ENCODE measurements at regions not wholly inside any gene's neighbourhood (a gene's known extent, or its start where the extent isn't known, plus 50 kb on each side); places are given as distances from the start of the nearest gene placed in this dataset.

GRCh38 chr12:127386723-127387122, 880.2 kb upstream of the TMEM132C start:
- H3K27ac Mint-ChIP-seq, result no peak overlapping the region
- ChIA-PET CTCF (no interaction called here), POLR2A (no interaction called here)
- TF ChIP-seq CTCF (IDR thresholded peaks at IDR 0.05), result no peak
- DNase-seq (no peak), ATAC-seq (no peak)
- no peaks in the 10 kb centered on the region for H3K27me3 Mint-ChIP-seq
- H3K4me1 Mint-ChIP-seq (ENCODE audit: low read depth), result no peaks in the 10 kb centered on the region
- no peak overlapping the region for H3K4me3 Mint-ChIP-seq
- H3K36me3 Mint-ChIP-seq (ENCODE audit: low read depth), result no peaks in the 10 kb centered on the region
- no peaks in the 10 kb centered on the region for H3K9me3 Mint-ChIP-seq
- intact Hi-C loops (cut with micrococcal nuclease), result no loop called here

GRCh38 chr12:127388985-127389384, 878.0 kb upstream of the TMEM132C start:
- DNase-seq (no peak), ATAC-seq (no peak)
- no peaks in the 10 kb centered on the region for H3K9me3 Mint-ChIP-seq
- no peak overlapping the region for H3K4me3 Mint-ChIP-seq
- no peak for TF ChIP-seq CTCF (IDR thresholded peaks at IDR 0.05)
- intact Hi-C loops (cut with micrococcal nuclease), result no loop called here
- H3K4me1 Mint-ChIP-seq (ENCODE audit: low read depth), result no peaks in the 10 kb centered on the region
- no peaks in the 10 kb centered on the region for H3K27me3 Mint-ChIP-seq
- POLR2A ChIA-PET, result no interaction called here
- H3K27ac Mint-ChIP-seq, result no peak overlapping the region
- CTCF ChIA-PET, result no interaction called here
- no peaks in the 10 kb centered on the region for H3K36me3 Mint-ChIP-seq (ENCODE audit: low read depth)

- Mint-ChIP-seq H3K9me3 (no peaks in the 10 kb centered on the region), H3K27me3 (no peaks in the 10 kb centered on the region)
- POLR2A ChIA-PET, result no interaction called here
These were observed 877.0 kb upstream of the TMEM132C start for GRCh38 chr12:127389923-127390322.

GRCh38 chr12:127393465-127393864, 873.5 kb upstream of the TMEM132C start:
- no peaks in the 10 kb centered on the region for H3K36me3 Mint-ChIP-seq (ENCODE audit: low read depth)
- no peak for ATAC-seq
- no peaks in the 10 kb centered on the region for H3K4me1 Mint-ChIP-seq (ENCODE audit: low read depth)
- H3K27me3 Mint-ChIP-seq, result no peaks in the 10 kb centered on the region
- DNase-seq, result no peak
- ChIA-PET CTCF (interaction anchor here (1.3 kb wide), 1 partner anchor 12 kb away, joined by 3 read pairs; no protein-coding TSS in a partner anchor), POLR2A (no interaction called here)
- H3K9me3 Mint-ChIP-seq, result no peaks in the 10 kb centered on the region
- no peak for TF ChIP-seq CTCF (IDR thresholded peaks at IDR 0.05)
- no peak overlapping the region for H3K4me3 Mint-ChIP-seq
- no peak overlapping the region for H3K27ac Mint-ChIP-seq
- intact Hi-C loops (cut with micrococcal nuclease), result no loop called here

More at GRCh38 chr12:127389923-127390322, 877.0 kb upstream of the TMEM132C start:
- Mint-ChIP-seq H3K4me3 (no peak overlapping the region), H3K36me3 (ENCODE audit: low read depth) (no peaks in the 10 kb centered on the region), H3K4me1 (ENCODE audit: low read depth) (no peaks in the 10 kb centered on the region), H3K27ac (no peak overlapping the region)
- TF ChIP-seq CTCF (IDR thresholded peaks at IDR 0.05), result no peak
- intact Hi-C loops (cut with micrococcal nuclease), result no loop called here
- DNase-seq (no peak), ATAC-seq (no peak)
- CTCF ChIA-PET, result no interaction called here

GRCh38 chr12:127393896-127394295, 873.1 kb upstream of the TMEM132C start:
- ATAC-seq, result no peak

More at GRCh38 chr12:127393896-127394295, 873.1 kb upstream of the TMEM132C start:
- DNase-seq, result no peak
- H3K9me3 Mint-ChIP-seq, result no peaks in the 10 kb centered on the region
- no peaks in the 10 kb centered on the region for H3K4me1 Mint-ChIP-seq (ENCODE audit: low read depth)
- ChIA-PET CTCF (interaction anchor here (1.3 kb wide), 2 partner anchors 11 to 12 kb away, joined by 3 to 5 read pairs; no protein-coding TSS in a partner anchor), POLR2A (no interaction called here)
- H3K27me3 Mint-ChIP-seq, result no peaks in the 10 kb centered on the region
- H3K4me3 Mint-ChIP-seq, result no peak overlapping the region
- no peak overlapping the region for H3K27ac Mint-ChIP-seq
- intact Hi-C loops (cut with micrococcal nuclease), result no loop called here
- no peak for TF ChIP-seq CTCF (IDR thresholded peaks at IDR 0.05)
- H3K36me3 Mint-ChIP-seq (ENCODE audit: low read depth), result no peaks in the 10 kb centered on the region
